CD14-positive monocyte (primary cell): ENCODE measurements at regions not wholly inside any gene's neighbourhood (a gene's known extent, or its start where the extent isn't known, plus 50 kb on each side); places are given as distances from the start of the nearest gene placed in this dataset.

ENCODE experiments used
- DNase-seq, 3 donors: peaks; one replicate each; pipeline ENCODE4 v3.0.0-alpha.2; 2011 to 2022
- H2AFZ ChIP-seq: 2 replicates; pipeline ENCODE4 v1.6.0; 2012; ENCODE audit warnings: mild to moderate bottlenecking, low read depth, low read length, inconsistent platforms; ENCODE audit not compliant: insufficient read depth, poor library complexity, severe bottlenecking
- H3K27ac ChIP-seq, 2 donors: 1 replicate in 1 of 2; 2 replicates in 1 of 2; pipeline ENCODE4 v1.5.1; 2012 to 2013; ENCODE audit warnings: low read length in 2 of 2, control low read depth in 1 of 2, inconsistent platforms in 1 of 2, low read depth in 1 of 2, mild to moderate bottlenecking in 1 of 2
- H3K27me3 ChIP-seq, 2 donors: one replicate each; pipeline versions ENCODE4 v1.6.0 to v1.6.1; 2011 to 2013; ENCODE audit warnings: low read length in 2 of 2; ENCODE audit not compliant: control insufficient read depth in 2 of 2, insufficient read depth in 2 of 2
- H3K36me3 ChIP-seq, 2 donors: replicated peaks in 1 of 2; 1 replicate in 1 of 2; 2 replicates in 1 of 2; pipeline versions ENCODE4 v1.5.1 to v1.6.1; 2012 to 2013; ENCODE audit warnings: low read length in 2 of 2, control low read depth in 1 of 2, inconsistent platforms in 1 of 2, mild to moderate bottlenecking in 1 of 2; ENCODE audit not compliant: insufficient read depth in 2 of 2, control insufficient read depth in 1 of 2
- H3K4me1 ChIP-seq, 2 donors: 1 replicate in 1 of 2; 2 replicates in 1 of 2; pipeline versions ENCODE4 v1.5.1 to v1.6.1; 2012 to 2013; ENCODE audit warnings: low read length in 2 of 2, control low read depth in 1 of 2, inconsistent platforms in 1 of 2, mild to moderate bottlenecking in 1 of 2, moderate library complexity in 1 of 2; ENCODE audit not compliant: insufficient read depth in 2 of 2, control insufficient read depth in 1 of 2
- H3K4me2 ChIP-seq: replicated peaks from 2 replicates; pipeline ENCODE3; 2012; ENCODE audit warnings: low read length, moderate library complexity, mild to moderate bottlenecking; ENCODE audit not compliant: poor library complexity, severe bottlenecking; ENCODE audit errors: extremely low read depth
- H3K4me3 ChIP-seq, 3 experiments: fragments of 200-600 bp in 1 of 3; sonication (generic) in 1 of 3; replicated peaks in 1 of 3; 1 replicate in 2 of 3; 2 replicates in 1 of 3; pipeline ENCODE4 v1.5.1; 2011 to 2013; ENCODE audit warnings: low read length in 3 of 3, mild to moderate bottlenecking in 3 of 3, control low read depth in 2 of 3, low read depth in 2 of 3, inconsistent platforms in 1 of 3, moderate library complexity in 1 of 3
- H3K79me2 ChIP-seq: 2 replicates; pipeline ENCODE4 v1.6.0; 2012; ENCODE audit warnings: mild to moderate bottlenecking, control low read depth, inconsistent platforms, low read length, moderate library complexity; ENCODE audit not compliant: insufficient read depth
- H3K9ac ChIP-seq: 2 replicates; pipeline ENCODE4 v1.6.0; 2017; ENCODE audit warnings: low read length, mild to moderate bottlenecking; ENCODE audit not compliant: insufficient read depth, poor library complexity, severe bottlenecking
- H3K9me3 ChIP-seq, 2 donors: replicated peaks in 1 of 2; 1 replicate in 1 of 2; 2 replicates in 1 of 2; pipeline versions ENCODE4 v1.5.1 to v1.6.1; 2012 to 2013; ENCODE audit warnings: low read length in 2 of 2, control low read depth in 1 of 2; ENCODE audit not compliant: control insufficient read depth in 1 of 2, insufficient read depth in 1 of 2
- H4K20me1 ChIP-seq: 2 replicates; pipeline ENCODE4 v1.6.0; 2012; ENCODE audit warnings: mild to moderate bottlenecking, low read length, control low read depth, moderate library complexity; ENCODE audit not compliant: insufficient read depth
- H3K27ac Mint-ChIP-seq, 7 donors: one replicate each; pipeline ENCODE4 v1.8.0; 2020; ENCODE audit warnings: mild to moderate bottlenecking in 7 of 7, mixed read lengths in 7 of 7, moderate library complexity in 6 of 7, inconsistent platforms in 2 of 7
- H3K27me3 Mint-ChIP-seq, 3 donors: one replicate each; pipeline ENCODE4 v1.8.0; 2021 to 2022; ENCODE audit warnings: low read depth in 3 of 3, mild to moderate bottlenecking in 3 of 3, mixed read lengths in 3 of 3, moderate library complexity in 3 of 3, inconsistent platforms in 1 of 3
- H3K36me3 Mint-ChIP-seq, 2 donors: one replicate each; pipeline ENCODE4 v1.8.0; 2020; ENCODE audit warnings: mixed read lengths in 2 of 2, inconsistent platforms in 1 of 2, mild to moderate bottlenecking in 1 of 2
- H3K4me1 Mint-ChIP-seq: one replicate; pipeline ENCODE4 v1.8.0; 2020; ENCODE audit warnings: mild to moderate bottlenecking, mixed read lengths
- H3K4me3 Mint-ChIP-seq, 2 donors: one replicate each; pipeline ENCODE4 v1.8.0; 2020; ENCODE audit warnings: mild to moderate bottlenecking in 2 of 2, mixed read lengths in 2 of 2, moderate library complexity in 1 of 2
- H3K9me3 Mint-ChIP-seq, 7 donors: one replicate each; pipeline ENCODE4 v1.8.0; 2020 to 2022; ENCODE audit warnings: mixed read lengths in 7 of 7, mild to moderate bottlenecking in 6 of 7, moderate library complexity in 6 of 7, inconsistent platforms in 2 of 7
- WGBS: methylation state at CpG from one replicate; pipeline ENCODE4 v1.1.5; 2013; ENCODE audit warnings: missing lambda C conversion rate; ENCODE audit not compliant: insufficient coverage; 5-methylcytosine and 5-hydroxymethylcytosine counted together
- intact Hi-C, 2 donors: fragments of 100-400 bp; cut with micrococcal nuclease; formaldehyde crosslinking; loops; one replicate each; pipeline versions ENCODE4 v1.15.0 to v1.15.1; 2023
- TF ChIP-seq, protein P1 (sequence below): fragments of 200-600 bp; IDR thresholded peaks from one replicate; pipeline ENCODE4 v1.8.0; 2022; ENCODE audit warnings: antibody characterized with exemption, mild to moderate bottlenecking

DNA sequence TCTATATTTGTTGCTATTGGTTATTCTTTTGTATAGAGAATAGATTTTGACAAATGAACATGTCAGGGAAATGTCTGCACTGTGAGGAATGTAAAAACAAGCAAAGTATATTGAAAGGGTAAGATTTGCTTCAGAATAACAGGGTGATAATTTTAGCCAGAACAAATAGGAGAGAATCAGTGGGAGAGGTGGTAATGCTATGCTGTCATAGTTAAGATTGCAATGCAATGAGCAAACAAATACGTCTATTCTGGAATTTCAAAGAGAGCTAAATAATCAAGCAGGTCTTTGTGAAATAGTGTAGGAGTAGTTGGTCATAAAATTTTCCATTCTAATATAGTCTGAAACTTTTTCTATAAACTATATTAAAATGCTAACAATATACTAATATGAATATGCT, 1478.4 kb downstream of the TECRL start:
- H3K9ac ChIP-seq = no peak overlapping the region
- Mint-ChIP-seq H3K4me1 (no peaks in the 10 kb centered on the region), H3K27me3 (no peaks in the 10 kb centered on the region), H3K4me3 (no peak overlapping the region), H3K36me3 (no peaks in the 10 kb centered on the region), H3K27ac (no peak overlapping the region), H3K9me3 (peaks cover 0 to 2% (median 0%) of the 10 kb centered on the region in 7 donors)
- TF ChIP-seq, protein P1, sequence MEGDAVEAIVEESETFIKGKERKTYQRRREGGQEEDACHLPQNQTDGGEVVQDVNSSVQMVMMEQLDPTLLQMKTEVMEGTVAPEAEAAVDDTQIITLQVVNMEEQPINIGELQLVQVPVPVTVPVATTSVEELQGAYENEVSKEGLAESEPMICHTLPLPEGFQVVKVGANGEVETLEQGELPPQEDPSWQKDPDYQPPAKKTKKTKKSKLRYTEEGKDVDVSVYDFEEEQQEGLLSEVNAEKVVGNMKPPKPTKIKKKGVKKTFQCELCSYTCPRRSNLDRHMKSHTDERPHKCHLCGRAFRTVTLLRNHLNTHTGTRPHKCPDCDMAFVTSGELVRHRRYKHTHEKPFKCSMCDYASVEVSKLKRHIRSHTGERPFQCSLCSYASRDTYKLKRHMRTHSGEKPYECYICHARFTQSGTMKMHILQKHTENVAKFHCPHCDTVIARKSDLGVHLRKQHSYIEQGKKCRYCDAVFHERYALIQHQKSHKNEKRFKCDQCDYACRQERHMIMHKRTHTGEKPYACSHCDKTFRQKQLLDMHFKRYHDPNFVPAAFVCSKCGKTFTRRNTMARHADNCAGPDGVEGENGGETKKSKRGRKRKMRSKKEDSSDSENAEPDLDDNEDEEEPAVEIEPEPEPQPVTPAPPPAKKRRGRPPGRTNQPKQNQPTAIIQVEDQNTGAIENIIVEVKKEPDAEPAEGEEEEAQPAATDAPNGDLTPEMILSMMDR = no peak
- H3K79me2 ChIP-seq = no peaks in the 10 kb centered on the region
- no peaks in the 10 kb centered on the region for H3K4me1 ChIP-seq
- no CpG with 5 or more reads among the region's 1 CpG for WGBS
- no peak overlapping the region for H3K27ac ChIP-seq
- no peaks in the 10 kb centered on the region for H4K20me1 ChIP-seq
- no peak for DNase-seq
- no peak overlapping the region for H3K4me2 ChIP-seq
- H3K4me3 ChIP-seq = no peak overlapping the region
- no peaks in the 10 kb centered on the region for H3K36me3 ChIP-seq
- no peak overlapping the region for H2AFZ ChIP-seq
- H3K27me3 ChIP-seq = no peaks in the 10 kb centered on the region
- H3K9me3 ChIP-seq = peaks cover 1 to 6% of the 10 kb centered on the region in 2 donors
- intact Hi-C loops = no loop called here

DNA sequence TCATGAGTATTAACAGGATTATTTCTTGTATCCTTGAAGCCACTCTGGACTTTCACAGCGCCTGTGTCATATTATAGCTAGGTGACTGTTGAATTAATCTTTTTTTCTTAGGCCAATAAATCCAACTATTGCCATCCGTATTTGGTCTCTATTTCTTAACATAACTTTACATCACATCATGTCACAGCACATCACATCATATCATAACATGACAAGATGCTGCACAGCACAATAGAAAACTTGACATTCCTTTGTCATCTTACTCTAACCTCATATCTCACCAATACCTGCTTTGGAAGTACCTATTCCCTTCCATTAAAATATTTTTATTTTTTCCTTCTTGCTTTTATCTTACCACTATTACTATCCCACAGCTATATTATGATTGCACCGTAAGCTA, 1480.8 kb downstream of the TECRL start:
- Mint-ChIP-seq H3K36me3 (no peaks in the 10 kb centered on the region), H3K4me3 (no peak overlapping the region), H3K4me1 (no peaks in the 10 kb centered on the region), H3K27me3 (no peaks in the 10 kb centered on the region), H3K9me3 (peaks cover 0 to 2% (median 0%) of the 10 kb centered on the region in 7 donors), H3K27ac (no peak overlapping the region)
- no peak overlapping the region for H3K9ac ChIP-seq
- no peak overlapping the region for H3K27ac ChIP-seq
- no peaks in the 10 kb centered on the region for H4K20me1 ChIP-seq
- H3K79me2 ChIP-seq = no peaks in the 10 kb centered on the region
- H2AFZ ChIP-seq = no peak overlapping the region
- H3K36me3 ChIP-seq = no peaks in the 10 kb centered on the region
- H3K4me2 ChIP-seq = no peak overlapping the region
- TF ChIP-seq, protein P1 = no peak
- no peaks in the 10 kb centered on the region for H3K27me3 ChIP-seq
- H3K4me1 ChIP-seq = no peaks in the 10 kb centered on the region
- no peaks in the 10 kb centered on the region for H3K9me3 ChIP-seq
- no peak overlapping the region for H3K4me3 ChIP-seq
- WGBS = no CpG with 5 or more reads among the region's 3 CpGs
- DNase-seq = no peak
- intact Hi-C loops = no loop called here
